IPS DF 19.7 (cell line): ENCODE measurements at regions not wholly inside any gene's neighbourhood (a gene's known extent, or its start where the extent isn't known, plus 50 kb on each side); places are given as distances from the start of the nearest gene placed in this dataset.

Experiments
- DNase-seq: peaks from one replicate; pipeline ENCODE4 v3.0.0-alpha.2; 2013; ENCODE audit warnings: low read depth, low spot score

DNA sequence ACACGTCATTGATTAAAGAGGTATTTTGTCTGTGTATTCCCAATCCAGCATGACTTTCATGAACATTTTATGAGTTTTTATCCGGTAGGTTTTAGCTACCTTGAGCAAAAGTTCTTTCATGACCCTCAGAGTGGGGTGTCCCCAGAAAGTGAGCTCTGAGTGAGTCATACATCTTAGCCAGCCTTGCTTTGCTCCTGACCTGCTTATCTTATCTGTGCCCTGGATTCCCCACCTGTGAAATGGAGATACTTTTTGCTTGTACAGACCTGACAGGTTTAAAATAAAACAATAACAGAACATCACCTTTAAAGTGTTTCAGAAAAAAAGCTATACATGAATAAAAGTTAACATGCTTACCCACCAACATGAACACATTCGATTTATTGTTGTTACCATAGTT, 202.8 kb upstream of the SOX5 start:
- DNase-seq, result no peak

DNA sequence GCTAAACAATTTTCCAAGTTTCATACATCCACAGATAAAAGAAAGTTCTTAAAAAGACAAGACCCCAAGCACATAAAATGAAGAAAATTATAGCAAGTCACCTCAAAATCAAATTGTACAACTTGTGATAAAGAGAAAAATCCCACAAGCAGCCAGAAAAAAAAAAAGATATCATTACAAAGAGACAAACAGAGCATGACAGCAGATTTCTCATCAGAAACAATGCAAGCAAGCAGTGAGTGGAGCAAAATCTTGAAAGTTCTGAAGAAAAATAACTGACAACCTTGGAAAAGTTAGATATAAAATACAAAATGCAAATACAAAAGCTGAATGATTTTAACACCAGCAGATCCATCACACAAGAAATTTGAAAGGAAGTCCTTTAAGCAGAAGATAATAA, 194.5 kb upstream of the SOX5 start:
- DNase-seq, result no peak

DNA sequence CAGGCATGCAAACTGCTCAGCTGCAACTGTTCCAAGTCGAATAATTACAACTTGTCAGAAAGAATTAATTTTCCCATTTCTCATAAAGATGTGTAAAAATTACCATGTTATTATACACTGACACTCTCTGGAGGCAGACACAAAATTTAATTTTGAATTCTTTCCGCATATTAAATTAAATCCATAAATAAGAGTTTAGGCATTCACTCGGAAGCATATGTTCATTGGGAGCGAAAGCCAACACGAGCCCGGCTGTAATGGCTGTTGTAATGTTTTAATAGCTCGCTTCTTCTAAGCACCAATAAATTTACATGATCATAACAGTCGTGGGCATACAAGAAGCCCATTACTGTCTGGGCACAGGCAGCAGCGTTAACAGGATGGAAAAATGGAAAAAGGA, 189.6 kb upstream of the SOX5 start:
- DNase-seq, result no peak

DNA sequence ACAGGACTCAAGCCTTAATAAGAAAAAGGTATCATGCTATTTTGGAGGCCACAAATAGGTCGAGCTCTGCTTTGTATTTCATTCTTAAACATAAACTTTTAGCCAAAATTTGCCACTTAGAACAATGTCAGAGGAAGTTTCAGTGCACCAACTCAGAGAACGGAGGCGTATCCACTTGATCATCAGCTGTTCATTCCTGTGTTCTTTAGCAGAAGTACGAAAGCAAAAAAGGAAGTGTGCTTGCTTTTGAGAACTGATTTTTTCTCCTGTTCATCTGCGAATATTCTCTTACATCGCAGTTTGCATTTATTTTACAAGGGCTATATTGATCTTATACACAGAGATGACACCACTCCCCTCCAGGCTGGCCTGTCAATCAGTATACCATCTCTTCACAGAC, 188.6 kb upstream of the SOX5 start:
- DNase-seq, result no peak

DNA sequence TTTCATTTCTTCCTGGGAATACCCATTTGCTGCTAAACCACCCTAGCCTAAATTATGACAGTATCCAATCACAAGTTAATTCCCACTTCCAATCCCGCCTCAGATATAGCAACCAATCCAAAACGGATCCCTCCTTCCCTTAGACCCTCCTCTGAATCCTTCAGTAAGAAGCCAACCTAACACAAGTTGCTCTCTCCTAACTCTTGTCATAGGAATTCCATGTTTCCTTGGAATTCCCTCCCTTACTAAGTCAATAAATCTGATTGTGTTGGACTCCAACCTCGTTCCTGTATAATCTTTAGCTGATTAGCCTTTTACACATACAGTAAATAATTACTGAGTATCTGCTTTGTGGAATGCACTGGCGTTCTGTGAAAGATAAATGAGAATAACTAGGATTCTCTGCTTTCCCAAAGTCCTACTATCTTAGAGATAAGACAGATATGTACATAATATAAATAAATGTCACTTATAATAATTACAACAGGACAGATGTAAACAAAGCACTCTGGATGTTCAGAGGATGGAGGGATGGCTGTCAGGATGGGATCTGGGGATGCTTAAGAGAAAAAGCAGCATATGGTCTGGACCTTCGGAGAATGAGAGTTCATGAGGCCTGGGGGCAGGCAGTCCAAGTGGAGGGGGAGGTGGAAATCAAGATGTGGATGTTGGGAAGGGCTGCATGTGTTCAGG, 185.8 kb upstream of the SOX5 start:
- DNase-seq, result no peak

DNA sequence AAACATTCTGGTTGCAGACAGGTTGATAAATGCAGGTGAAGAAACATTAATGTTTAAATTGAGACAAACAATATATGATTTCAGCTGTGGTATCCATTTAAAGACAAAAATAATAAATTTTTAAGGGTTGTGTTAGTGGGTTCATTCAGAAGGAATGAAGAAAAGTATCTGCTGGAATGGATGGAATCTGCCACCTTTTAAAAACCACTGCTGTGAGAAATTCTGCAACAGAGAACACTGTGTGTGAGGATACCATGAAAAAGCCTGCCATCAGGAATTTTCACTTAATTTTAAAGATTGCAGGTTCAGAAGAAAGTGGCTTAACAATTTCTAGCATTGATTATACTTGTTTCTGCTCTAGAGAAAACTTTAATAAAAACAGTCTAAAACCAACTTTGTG, 184.6 kb upstream of the SOX5 start:
- no peak for DNase-seq

DNA sequence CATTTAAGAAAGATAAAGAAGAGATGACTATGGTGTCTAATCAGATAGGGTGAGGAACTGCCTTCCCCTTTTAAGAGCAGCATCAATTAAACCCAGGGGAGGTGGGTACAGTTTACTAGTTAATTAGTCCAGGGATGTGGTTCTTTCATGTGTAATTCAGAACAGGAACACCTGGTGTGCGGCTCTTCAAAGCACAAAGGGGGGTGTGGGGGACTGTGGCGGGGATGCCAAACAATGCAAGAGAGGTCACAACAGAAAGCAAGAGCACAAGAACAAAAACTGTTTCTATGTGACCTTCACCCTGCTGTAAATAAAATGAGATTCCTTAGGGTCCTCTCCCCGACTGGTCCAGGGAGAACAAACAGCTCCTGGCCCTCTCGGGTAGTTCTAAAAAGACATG, 183.9 kb upstream of the SOX5 start:
- peak; percentile 64 for DNase-seq

DNA sequence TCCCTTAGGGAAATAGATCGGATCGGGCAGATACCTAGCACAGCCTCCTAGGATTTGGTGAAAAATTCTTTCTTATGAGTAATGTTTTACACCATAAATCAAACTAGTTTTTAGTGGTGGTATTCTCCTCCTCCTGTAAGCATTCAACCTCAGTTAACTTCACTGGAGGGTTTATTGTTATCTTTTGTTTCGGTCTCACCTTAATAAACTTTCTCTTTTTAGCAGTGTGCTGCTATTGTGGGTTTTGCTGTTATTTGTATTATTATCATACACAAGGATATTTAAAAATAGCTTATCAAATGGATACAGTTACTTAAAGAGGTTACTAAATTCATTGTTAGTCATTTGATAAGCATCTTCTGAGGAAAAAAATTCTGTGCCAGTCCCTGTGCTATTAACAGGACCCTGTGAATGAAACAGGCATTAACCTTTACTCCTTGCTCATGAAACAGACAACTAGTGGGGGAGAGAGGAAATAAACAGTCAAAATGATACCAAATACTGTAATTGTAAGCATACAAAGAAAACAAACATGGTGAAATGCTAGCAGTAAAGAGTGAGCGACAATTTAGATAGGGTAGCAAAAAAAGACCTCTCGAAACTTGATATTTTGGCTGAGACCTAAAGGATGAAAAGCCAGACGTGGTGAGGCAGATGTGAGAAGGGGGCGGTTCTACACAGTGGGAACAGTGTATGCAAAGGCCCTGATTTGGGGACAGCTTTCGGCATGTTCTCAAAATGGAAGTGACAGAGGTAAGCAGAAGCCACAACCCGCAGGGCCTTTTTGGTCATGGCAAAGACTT, 178.7 kb upstream of the SOX5 start:
- no peak for DNase-seq

DNA sequence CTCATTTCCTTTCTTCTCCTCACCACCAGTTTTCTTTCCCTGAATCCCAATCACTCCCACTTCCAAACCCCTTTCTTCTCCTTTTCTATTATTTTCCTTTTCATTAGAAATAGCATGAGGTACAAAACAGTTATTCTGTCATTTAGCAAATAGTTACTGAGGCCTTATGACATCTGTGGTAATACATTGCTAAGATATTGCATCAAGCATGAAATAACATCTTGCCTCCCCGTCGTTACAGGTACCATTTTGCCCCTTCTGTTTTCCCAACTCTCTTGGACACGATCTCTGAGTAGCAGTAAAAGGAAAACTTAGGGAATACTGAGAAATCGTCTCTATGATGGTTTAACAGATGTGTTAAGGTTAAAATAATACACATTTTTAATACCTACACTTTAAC, 175.8 kb upstream of the SOX5 start:
- DNase-seq, result no peak

DNA sequence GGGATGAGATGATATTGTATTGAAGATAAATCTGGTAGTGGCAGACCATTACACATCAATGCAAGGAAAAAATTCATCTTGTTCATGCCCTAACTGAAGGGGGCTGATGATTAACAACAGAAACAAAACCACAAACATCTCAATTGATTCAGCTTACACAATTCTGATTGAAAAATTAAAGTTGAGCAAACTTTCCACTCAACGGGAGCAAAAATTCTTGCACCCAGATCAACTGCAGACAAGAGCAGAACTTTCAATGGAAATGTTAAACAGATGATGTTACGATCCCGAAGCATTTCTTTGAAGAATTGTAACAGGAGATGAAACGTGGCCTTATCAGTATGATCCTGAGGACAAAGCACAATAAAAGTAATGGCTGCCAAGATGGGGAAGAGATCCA, 172.4 kb upstream of the SOX5 start:
- DNase-seq, result no peak

DNA sequence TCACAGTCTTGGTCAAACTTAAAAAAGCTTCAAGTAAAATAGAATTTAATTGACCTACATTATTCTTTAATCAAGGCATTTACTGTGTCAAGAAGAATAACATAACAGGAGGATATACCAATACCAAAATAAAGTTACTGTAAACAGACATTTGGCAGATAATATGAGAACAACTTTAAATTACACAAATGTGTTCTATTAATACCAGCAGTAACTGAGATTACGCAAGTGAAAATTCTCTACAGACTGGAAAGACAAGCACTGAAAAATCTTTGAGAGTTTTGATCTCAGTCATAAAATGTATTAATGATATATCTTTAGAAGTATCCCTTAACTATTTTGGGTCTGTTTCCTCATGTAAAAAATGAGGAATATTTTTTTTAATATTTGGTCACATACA, 169.2 kb upstream of the SOX5 start:
- DNase-seq, result no peak

DNA sequence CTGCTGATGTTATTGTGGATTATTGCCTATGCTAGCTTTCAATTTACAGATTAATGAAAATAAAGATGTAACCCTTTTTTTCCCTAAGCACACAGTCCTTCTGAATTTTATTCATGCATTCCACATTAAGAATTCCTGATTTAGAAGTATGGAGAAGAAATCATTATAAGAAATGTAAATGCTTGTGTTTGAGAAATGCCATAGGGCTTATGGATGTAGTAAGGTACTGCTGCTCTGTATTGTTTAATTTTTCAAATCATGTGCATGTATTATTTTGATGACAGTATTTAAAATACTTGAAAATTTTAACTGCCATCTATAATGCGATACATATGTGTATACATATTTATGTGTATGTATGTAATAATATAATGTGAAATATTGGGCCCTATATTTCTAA, 167.1 kb upstream of the SOX5 start:
- no peak for DNase-seq

DNA sequence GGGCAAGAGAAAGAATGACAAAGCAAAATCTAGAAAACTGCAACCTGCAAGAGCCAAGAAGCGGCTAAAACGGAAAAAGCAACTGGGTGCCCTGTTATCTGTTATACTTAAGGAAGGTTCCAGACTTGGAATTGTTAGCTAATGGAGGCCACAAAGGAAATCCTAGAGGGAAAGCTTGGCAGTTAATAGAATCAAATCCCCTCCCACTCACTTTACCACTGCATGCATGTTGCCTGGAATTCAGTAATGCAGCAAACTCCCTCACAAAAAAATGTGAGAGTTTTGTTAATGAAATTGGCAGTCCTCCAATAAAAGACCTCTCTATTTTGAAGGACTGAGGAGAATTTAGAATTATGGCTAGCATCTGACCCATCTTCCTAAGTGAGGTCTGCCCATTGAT, 164.2 kb upstream of the SOX5 start:
- no peak for DNase-seq

DNA sequence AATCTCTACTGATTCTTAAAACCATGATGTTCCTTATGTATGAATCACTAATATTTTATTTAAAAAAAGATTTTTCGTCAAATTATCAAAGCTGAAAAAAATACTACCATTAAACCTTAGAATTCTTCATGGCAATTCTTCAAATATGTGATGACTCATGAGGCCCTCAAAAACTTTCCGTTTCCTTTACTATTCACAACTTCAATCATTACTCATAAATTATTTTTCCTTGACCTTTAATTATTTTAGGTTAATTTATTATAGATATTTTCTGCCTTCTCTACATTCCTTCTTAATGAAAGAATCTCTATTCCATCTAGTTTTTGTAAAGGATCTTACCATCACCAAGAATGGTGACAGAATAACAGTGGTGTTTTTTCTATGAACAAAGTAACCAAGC, 162.1 kb upstream of the SOX5 start:
- no peak for DNase-seq

DNA sequence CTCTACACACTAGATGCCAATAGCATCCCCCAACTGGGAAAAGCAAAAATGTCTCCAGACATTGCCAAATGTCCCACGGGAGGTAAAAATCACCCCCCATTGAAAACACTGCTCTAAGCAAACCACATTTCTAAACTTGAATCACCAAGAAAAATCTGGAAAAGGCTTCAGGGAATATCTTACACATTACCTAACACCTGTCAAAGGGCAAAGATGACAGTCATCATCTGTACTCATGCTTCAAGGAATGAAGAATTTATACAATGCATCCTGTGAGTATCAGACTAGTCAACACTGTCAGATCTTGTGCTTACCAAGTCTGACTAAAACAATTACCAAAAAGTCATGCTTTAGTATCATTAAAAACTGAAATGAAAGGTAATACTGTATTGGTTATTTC, 161.6 kb upstream of the SOX5 start:
- DNase-seq, result no peak

DNA sequence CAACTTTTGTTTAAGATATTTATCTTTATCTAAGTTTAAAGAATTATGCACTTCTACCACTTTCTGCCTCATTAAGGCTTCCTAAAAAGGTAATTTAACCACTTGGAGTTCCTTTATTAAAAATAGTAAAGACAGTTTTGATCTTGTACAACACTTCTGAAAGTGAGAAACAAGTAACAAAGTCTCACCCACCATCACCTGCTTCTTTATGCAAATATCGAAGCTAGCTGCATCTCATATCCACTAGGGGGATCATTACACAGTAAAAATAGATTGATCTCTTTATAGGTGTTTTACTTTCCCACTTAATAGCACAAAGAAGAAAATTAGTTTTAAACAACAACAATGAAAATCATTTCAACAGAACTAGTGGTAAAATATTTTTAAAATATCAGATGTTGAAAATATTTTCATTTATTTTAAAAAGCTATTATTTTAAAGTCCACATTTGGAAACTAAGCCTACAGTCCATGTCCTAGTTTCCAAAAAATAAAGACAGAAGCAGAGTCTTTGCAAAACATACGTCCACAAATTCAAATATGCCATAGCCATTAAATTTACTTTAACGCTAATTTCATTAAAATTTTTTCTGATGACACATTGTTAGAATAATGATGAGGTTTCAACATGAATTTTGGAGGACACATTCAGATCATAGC, 160.0 kb upstream of the SOX5 start:
- no peak for DNase-seq

DNA sequence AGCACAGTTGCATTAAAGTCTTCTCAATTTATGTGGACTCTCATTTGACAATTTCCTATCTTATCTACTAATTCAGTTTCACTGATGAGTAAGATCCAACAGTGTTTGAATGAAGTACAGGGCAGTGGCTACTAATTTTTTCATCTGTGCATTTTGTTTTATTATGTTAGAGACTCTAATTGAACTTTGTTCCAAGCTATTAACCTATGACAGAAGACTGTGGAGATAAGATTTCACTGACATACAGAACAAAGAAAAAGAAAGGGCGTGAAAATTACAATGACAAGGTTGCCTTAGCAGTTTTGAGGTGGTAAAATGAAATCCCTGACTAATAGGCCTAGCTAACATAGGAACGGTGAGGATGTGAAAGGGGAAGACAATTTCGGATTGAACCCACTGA, 153.2 kb upstream of the SOX5 start:
- no peak for DNase-seq

DNA sequence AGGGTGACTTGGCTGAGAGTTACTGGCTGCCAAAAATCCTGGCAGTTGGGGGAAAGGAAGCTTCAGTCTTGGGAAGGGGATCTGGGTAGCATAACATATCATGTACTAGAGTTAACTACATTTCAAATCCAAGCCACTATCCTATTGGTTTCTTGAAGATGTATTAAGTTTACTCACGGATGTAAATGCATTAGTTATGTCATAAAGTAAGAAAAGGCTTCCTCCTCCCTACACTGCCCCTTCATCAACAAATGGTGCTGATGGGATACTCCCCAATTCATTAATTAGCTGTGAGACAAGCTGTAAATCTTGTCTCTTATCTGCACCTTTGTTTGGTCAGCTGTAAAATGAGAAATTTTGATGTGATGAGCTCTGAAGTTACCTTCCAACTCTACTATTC, 150.1 kb upstream of the SOX5 start:
- no peak for DNase-seq

DNA sequence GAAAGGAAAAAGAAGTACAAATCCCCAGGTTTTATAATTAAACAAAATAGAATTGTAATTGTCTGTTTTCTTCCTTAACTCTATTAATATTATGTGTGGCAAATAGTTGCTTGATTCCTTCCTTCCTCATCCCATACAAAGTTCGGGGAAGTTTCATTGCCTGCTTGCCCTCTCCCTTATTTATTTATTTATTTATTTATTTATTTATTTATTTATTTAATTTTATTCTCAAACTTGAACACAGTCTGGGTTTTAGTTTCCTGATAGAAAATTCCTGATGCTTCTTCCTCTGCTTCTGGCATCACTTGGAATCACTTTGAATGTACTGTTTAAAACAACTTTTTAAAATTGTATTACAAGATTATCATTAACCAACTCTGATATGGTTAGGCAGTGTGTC, 145.8 kb upstream of the SOX5 start:
- DNase-seq, result no peak

DNA sequence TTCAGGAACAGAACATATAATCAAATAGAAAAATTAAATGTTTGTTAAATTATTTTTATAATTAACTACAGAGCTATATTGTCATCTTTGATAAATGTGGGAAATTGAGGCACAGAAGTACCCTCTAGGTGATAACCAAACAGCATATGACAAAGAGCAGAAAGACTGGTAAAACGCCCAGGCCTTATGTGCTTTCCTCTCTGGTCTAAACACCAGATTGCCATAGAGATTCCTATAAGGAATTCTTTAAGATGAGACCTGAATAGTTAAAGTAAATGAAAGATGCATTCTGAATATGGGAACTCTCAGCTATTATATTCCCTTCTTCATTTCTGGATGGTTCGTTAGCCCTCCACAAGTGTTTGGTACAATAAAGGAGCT, 140.0 kb upstream of the SOX5 start:
- DNase-seq, result no peak

DNA sequence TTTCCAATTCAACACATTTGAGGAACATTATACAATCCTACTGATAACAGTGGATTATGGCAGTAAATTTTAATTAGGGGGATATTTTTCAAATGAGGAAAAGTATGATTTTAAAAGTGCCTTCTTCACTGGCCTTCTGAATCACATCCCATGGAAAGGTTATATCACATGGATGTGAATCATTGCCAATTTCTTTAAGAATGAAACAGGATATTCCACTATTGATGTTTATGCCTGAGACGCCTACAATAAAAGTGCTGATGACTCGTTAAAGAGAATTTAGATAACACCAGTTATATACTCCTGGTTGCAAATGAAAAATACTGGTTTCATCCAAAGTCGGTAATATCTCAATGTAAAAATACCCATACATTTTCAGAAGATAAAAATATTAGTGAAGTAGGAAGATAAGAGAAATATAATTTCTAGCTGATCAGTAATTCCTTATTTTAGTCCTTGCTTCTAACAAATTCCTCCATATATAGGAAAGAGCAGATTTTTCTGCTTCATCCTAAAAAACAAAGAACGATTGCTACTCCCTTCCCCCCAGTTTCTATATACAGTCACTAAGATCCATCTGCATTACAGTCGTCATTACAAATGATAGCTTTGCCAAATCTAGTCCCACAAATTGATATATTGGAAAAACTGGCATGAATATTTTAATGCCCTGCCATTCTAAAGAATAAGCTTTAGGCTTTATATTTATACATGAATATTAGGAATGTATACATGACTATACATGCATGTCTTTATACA, 139.5 kb upstream of the SOX5 start:
- no peak for DNase-seq

DNA sequence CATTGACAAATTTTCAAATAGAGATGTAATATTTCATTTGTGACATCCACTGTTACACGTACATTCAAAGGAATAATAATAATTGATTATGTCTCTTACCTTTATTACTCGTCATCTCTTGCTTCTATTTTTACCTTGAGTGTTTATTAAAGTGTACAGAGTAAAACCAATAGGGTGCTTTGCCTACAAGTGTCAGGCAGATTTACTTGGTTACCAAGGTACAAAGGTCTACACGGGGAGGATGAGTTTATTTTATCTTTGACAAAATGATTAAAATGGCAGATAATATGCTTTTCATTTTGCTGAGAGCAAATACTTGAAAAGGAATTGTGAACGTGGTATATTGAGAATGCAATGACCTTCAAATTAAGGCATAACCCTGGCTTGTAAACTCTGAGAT, 137.8 kb upstream of the SOX5 start:
- no peak for DNase-seq
